Epithelial cell of prostate (primary cell): ENCODE measurements at regions not wholly inside any gene's neighbourhood (a gene's known extent, or its start where the extent isn't known, plus 50 kb on each side); places are given as distances from the start of the nearest gene placed in this dataset.
"Not testable (repeated sequence)": the region's sequence is repeated elsewhere in the genome, so short reads cannot be mapped to it uniquely, and the experiment has no call there.

Experiments used
- DNase-seq: peaks from one replicate; pipeline ENCODE4 v3.0.0-alpha.2; 2011; ENCODE audit warnings: low read depth, low spot score
- H3K27ac ChIP-seq: fragments of 450-650 bp; 2 replicates; pipeline ENCODE4 v1.5.1; 2017; ENCODE audit warnings: mild to moderate bottlenecking

- DNase-seq, result no peak
- no peak overlapping the region for H3K27ac ChIP-seq
These were observed 161.6 kb upstream of the TNFAIP3 start for GRCh38 chr6:137705160-137706082.

GRCh38 chr6:137706083-137706750 lies 160.8 kb upstream of the TNFAIP3 start:
- DNase-seq, result no peak
- H3K27ac ChIP-seq, result no peak overlapping the region

GRCh38 chr6:137707038-137707589 lies 159.9 kb upstream of the TNFAIP3 start:
- peak overlapping the region; percentile 89 for H3K27ac ChIP-seq
- DNase-seq, result no peak

- DNase-seq, result peak; percentile 90
- H3K27ac ChIP-seq, result peak overlapping the region; percentile 89
These were observed 159.3 kb upstream of the TNFAIP3 start for GRCh38 chr6:137707590-137708360.

- H3K27ac ChIP-seq, result peak overlapping the region; percentile 89
- no peak for DNase-seq
These were observed 158.6 kb upstream of the TNFAIP3 start for GRCh38 chr6:137708481-137708880.

- peak overlapping the region; percentile 89 for H3K27ac ChIP-seq
- peak; percentile 78 for DNase-seq
These were observed 157.4 kb upstream of the TNFAIP3 start for GRCh38 chr6:137709424-137710236.

GRCh38 chr6:137711972-137712371 lies 155.1 kb upstream of the TNFAIP3 start:
- no peak for DNase-seq
- H3K27ac ChIP-seq, result no peak overlapping the region

GRCh38 chr6:137712587-137712986 lies 154.5 kb upstream of the TNFAIP3 start:
- no peak for DNase-seq

GRCh38 chr6:137715589-137716045 lies 151.4 kb upstream of the TNFAIP3 start:
- H3K27ac ChIP-seq, result no peak overlapping the region
- no peak for DNase-seq

More at GRCh38 chr6:137712587-137712986, 154.5 kb upstream of the TNFAIP3 start:
- H3K27ac ChIP-seq, result no peak overlapping the region

GRCh38 chr6:137717074-137718073 lies 149.7 kb upstream of the TNFAIP3 start:
- peak; percentile 87 for DNase-seq
- H3K27ac ChIP-seq, result peak overlapping the region; percentile 44

- H3K27ac ChIP-seq, DNase-seq: not testable (repeated sequence)
These were observed 148.2 kb upstream of the TNFAIP3 start for GRCh38 chr6:137718903-137719302.

- no peak overlapping the region for H3K27ac ChIP-seq
- DNase-seq, result no peak
These were observed 144.2 kb upstream of the TNFAIP3 start for GRCh38 chr6:137722749-137723272.

- no peak overlapping the region for H3K27ac ChIP-seq
- DNase-seq, result no peak
These were observed 143.6 kb upstream of the TNFAIP3 start for GRCh38 chr6:137723273-137724017.

GRCh38 chr6:137724018-137724403 lies 143.0 kb upstream of the TNFAIP3 start:
- H3K27ac ChIP-seq, result no peak overlapping the region
- no peak for DNase-seq

GRCh38 chr6:137724495-137725211 lies 142.4 kb upstream of the TNFAIP3 start:
- no peak for DNase-seq
- H3K27ac ChIP-seq, result no peak overlapping the region

- no peak overlapping the region for H3K27ac ChIP-seq
- DNase-seq, result no peak
These were observed 141.1 kb upstream of the TNFAIP3 start for GRCh38 chr6:137725949-137726348.

GRCh38 chr6:137726582-137726981 lies 140.5 kb upstream of the TNFAIP3 start:
- no peak for DNase-seq

More at GRCh38 chr6:137726582-137726981, 140.5 kb upstream of the TNFAIP3 start:
- H3K27ac ChIP-seq, result no peak overlapping the region
